DND-41 (cell line): ENCODE measurements at regions not wholly inside any gene's neighbourhood (a gene's known extent, or its start where the extent isn't known, plus 50 kb on each side); places are given as distances from the start of the nearest gene placed in this dataset.

Experiments used
- CTCF ChIP-seq: IDR thresholded peaks from 2 replicates; pipeline ENCODE4 v1.5.1; 2012; ENCODE audit warnings: borderline replicate concordance, low read length, moderate library complexity, mild to moderate bottlenecking; ENCODE audit not compliant: poor library complexity, severe bottlenecking; ENCODE audit errors: extremely low read depth
- EZH2 ChIP-seq: IDR thresholded peaks from 3 replicates; pipeline ENCODE4 v1.6.1; 2012; ENCODE audit warnings: borderline replicate concordance, low read depth, mild to moderate bottlenecking, moderate library complexity, low read length, inconsistent platforms; ENCODE audit not compliant: severe bottlenecking

GRCh38 chr11:80116796-80117195 is 676.0 kb upstream of the TENM4 start:
- TF ChIP-seq CTCF: no peak
- TF ChIP-seq EZH2: no peak
